ENCODE measurements at regions not wholly inside any gene's neighbourhood (a gene's known extent, or its start where the extent isn't known, plus 50 kb on each side); places are given as distances from the start of the nearest gene placed in this dataset.

- TF ChIP-seq CTCF (conservative IDR thresholded peaks at IDR 0.05; ENCODE audit: low read depth, low read length): no peak
- no peak overlapping the region for H3K4me3 ChIP-seq (ENCODE audit: low read depth, low read length)
Observed at GRCh38 chr3:117873249-117873600, 1161.4 kb downstream of the IGSF11 start.

GRCh38 chr3:117874028-117874690 is 1160.5 kb downstream of the IGSF11 start:
- no peak overlapping the region for H3K4me3 ChIP-seq (ENCODE audit: low read depth, low read length)
- TF ChIP-seq CTCF (conservative IDR thresholded peaks at IDR 0.05; ENCODE audit: low read depth, low read length): no peak
- DNase-seq (ENCODE audit: low read depth): no peak

More at GRCh38 chr3:117873249-117873600, 1161.4 kb downstream of the IGSF11 start:
- no peak for DNase-seq (ENCODE audit: low read depth)

- H3K4me3 ChIP-seq (ENCODE audit: low read depth, low read length): no peak overlapping the region
- DNase-seq (ENCODE audit: low read depth): peak; percentile 49
Observed at GRCh38 chr3:117874904-117875874, 1159.5 kb downstream of the IGSF11 start.

GRCh38 chr3:117875887-117876286 is 1158.8 kb downstream of the IGSF11 start:
- no peak overlapping the region for H3K4me3 ChIP-seq (ENCODE audit: low read depth, low read length)
- TF ChIP-seq CTCF (conservative IDR thresholded peaks at IDR 0.05; ENCODE audit: low read depth, low read length): no peak
- DNase-seq (ENCODE audit: low read depth): no peak

More at GRCh38 chr3:117874904-117875874, 1159.5 kb downstream of the IGSF11 start:
- TF ChIP-seq CTCF (conservative IDR thresholded peaks at IDR 0.05; ENCODE audit: low read depth, low read length): no peak

GRCh38 chr3:117880638-117881037 is 1154.0 kb downstream of the IGSF11 start:
- no peak for DNase-seq (ENCODE audit: low read depth)
- no peak overlapping the region for H3K4me3 ChIP-seq (ENCODE audit: low read depth, low read length)
- TF ChIP-seq CTCF (conservative IDR thresholded peaks at IDR 0.05; ENCODE audit: low read depth, low read length): no peak

GRCh38 chr3:117881210-117881609 is 1153.4 kb downstream of the IGSF11 start:
- H3K4me3 ChIP-seq (ENCODE audit: low read depth, low read length): no peak overlapping the region
- DNase-seq (ENCODE audit: low read depth): no peak
- no peak for TF ChIP-seq CTCF (conservative IDR thresholded peaks at IDR 0.05; ENCODE audit: low read depth, low read length)

Data from epithelial cell of proximal tubule (primary cell).